GM12878 (cell line): ENCODE measurements at regions not wholly inside any gene's neighbourhood (a gene's known extent, or its start where the extent isn't known, plus 50 kb on each side); places are given as distances from the start of the nearest gene placed in this dataset.

Experiments used
- CEBPZ ChIP-seq: fragments of 150-350 bp; IDR thresholded peaks from 2 replicates; pipeline ENCODE4 v1.6.1; 2016; ENCODE audit warnings: low read depth, low read length
- EZH2 ChIP-seq: IDR thresholded peaks from 2 replicates; pipeline ENCODE4 v1.6.1; 2012; ENCODE audit warnings: low read depth, mild to moderate bottlenecking, control low read depth, inconsistent platforms, low read length, borderline replicate concordance; ENCODE audit not compliant: control insufficient read depth
- PAX5 ChIP-seq: IDR thresholded peaks from 2 replicates; pipeline ENCODE4 v1.6.1; 2011; ENCODE audit warnings: low read depth, low read length, borderline replicate concordance
- RCOR1 ChIP-seq: conservative IDR thresholded peaks from 2 replicates; pipeline ENCODE4 v1.6.1; 2012; ENCODE audit warnings: low read depth, low read length, improper control_type of control experiment
- TARDBP ChIP-seq: IDR thresholded peaks from 2 replicates; pipeline ENCODE4 v1.6.1; 2016; ENCODE audit warnings: borderline replicate concordance
- YY1 ChIP-seq: IDR thresholded peaks from 2 replicates; pipeline ENCODE4 v1.6.1; 2011; ENCODE audit warnings: low read depth, mild to moderate bottlenecking, low read length
- ZBTB33 ChIP-seq: fragments of 450-650 bp; IDR thresholded peaks from 2 replicates; pipeline ENCODE4 v1.6.1; 2017; ENCODE audit warnings: mild to moderate bottlenecking
- ZNF274 ChIP-seq: IDR thresholded peaks from one replicate; pipeline ENCODE4 v1.8.0; 2011; ENCODE audit not compliant: insufficient read length, insufficient read depth
- TF ChIP-seq, protein P1 (sequence below): fragments of 450-650 bp; IDR thresholded peaks from 2 replicates; pipeline ENCODE4 v1.6.1; 2018; ENCODE audit warnings: mild to moderate bottlenecking, low read depth, moderate library complexity; ENCODE audit not compliant: partially characterized antibody

- TF ChIP-seq, protein P1, sequence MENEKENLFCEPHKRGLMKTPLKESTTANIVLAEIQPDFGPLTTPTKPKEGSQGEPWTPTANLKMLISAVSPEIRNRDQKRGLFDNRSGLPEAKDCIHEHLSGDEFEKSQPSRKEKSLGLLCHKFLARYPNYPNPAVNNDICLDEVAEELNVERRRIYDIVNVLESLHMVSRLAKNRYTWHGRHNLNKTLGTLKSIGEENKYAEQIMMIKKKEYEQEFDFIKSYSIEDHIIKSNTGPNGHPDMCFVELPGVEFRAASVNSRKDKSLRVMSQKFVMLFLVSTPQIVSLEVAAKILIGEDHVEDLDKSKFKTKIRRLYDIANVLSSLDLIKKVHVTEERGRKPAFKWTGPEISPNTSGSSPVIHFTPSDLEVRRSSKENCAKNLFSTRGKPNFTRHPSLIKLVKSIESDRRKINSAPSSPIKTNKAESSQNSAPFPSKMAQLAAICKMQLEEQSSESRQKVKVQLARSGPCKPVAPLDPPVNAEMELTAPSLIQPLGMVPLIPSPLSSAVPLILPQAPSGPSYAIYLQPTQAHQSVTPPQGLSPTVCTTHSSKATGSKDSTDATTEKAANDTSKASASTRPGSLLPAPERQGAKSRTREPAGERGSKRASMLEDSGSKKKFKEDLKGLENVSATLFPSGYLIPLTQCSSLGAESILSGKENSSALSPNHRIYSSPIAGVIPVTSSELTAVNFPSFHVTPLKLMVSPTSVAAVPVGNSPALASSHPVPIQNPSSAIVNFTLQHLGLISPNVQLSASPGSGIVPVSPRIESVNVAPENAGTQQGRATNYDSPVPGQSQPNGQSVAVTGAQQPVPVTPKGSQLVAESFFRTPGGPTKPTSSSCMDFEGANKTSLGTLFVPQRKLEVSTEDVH: no peak
- TF ChIP-seq ZBTB33 (no peak), YY1 (no peak), ZNF274 (no peak), RCOR1 (no peak), TARDBP (no peak), CEBPZ (no peak), PAX5 (no peak), EZH2 (no peak)
Measured at GRCh38 chr10:113267619-113268562, 285.0 kb upstream of the HABP2 start (continued).
